Embryonic facial prominence (tissue), 1 donor: ENCODE measurements at regions not wholly inside any gene's neighbourhood (a gene's known extent, or its start where the extent isn't known, plus 50 kb on each side); places are given as distances from the start of the nearest gene placed in this dataset.

Source experiments
- DNase-seq: peaks from one replicate; pipeline ENCODE4 v3.0.0-alpha.2; 2016; ENCODE audit errors: extremely low spot score

GRCh38 chr3:182570946-182571594 lies 222.2 kb upstream of the ATP11B start:
- DNase-seq: no peak

- DNase-seq: no peak
Measured at GRCh38 chr3:182575941-182576340, 217.4 kb upstream of the ATP11B start.

GRCh38 chr3:182583545-182583944 lies 209.8 kb upstream of the ATP11B start:
- DNase-seq: no peak

- no peak for DNase-seq
Measured at GRCh38 chr3:182585532-182586150, 207.7 kb upstream of the ATP11B start.

GRCh38 chr3:182592747-182593146 lies 200.6 kb upstream of the ATP11B start:
- no peak for DNase-seq

- no peak for DNase-seq
Measured at GRCh38 chr3:182596676-182597410, 196.5 kb upstream of the ATP11B start.

GRCh38 chr3:182597621-182598041 lies 195.7 kb upstream of the ATP11B start:
- DNase-seq: no peak

GRCh38 chr3:182601597-182601996 lies 191.7 kb upstream of the ATP11B start:
- DNase-seq: no peak

GRCh38 chr3:182603501-182603900 lies 189.8 kb upstream of the ATP11B start:
- DNase-seq: no peak

- no peak for DNase-seq
Measured at GRCh38 chr3:182605882-182606611, 187.3 kb upstream of the ATP11B start.

- no peak for DNase-seq
Measured at GRCh38 chr3:182606905-182607504, 186.3 kb upstream of the ATP11B start.

- no peak for DNase-seq
Measured at GRCh38 chr3:182608832-182609231, 184.5 kb upstream of the ATP11B start.

GRCh38 chr3:182609575-182610156 lies 183.6 kb upstream of the ATP11B start:
- DNase-seq: peak; percentile 49

- DNase-seq: no peak
Measured at GRCh38 chr3:182612332-182612731, 181.0 kb upstream of the ATP11B start.

GRCh38 chr3:182617500-182617899 lies 175.8 kb upstream of the ATP11B start:
- DNase-seq: no peak

GRCh38 chr3:182618085-182618732 lies 175.1 kb upstream of the ATP11B start:
- peak; percentile 44 for DNase-seq

- no peak for DNase-seq
Measured at GRCh38 chr3:182618981-182619591, 174.2 kb upstream of the ATP11B start.

- no peak for DNase-seq
Measured at GRCh38 chr3:182620723-182621434, 172.4 kb upstream of the ATP11B start.

GRCh38 chr3:182621435-182622240 lies 171.7 kb upstream of the ATP11B start:
- no peak for DNase-seq
